Ishikawa (cell line): ENCODE measurements at regions not wholly inside any gene's neighbourhood (a gene's known extent, or its start where the extent isn't known, plus 50 kb on each side); places are given as distances from the start of the nearest gene placed in this dataset.

ENCODE experiments used
- EGR1 ChIP-seq: IDR thresholded peaks from 2 replicates; pipeline ENCODE4 v1.6.1; 2012
- REST ChIP-seq: IDR thresholded peaks from 2 replicates; pipeline ENCODE4 v1.6.1; 2012; ENCODE audit warnings: low read depth, mild to moderate bottlenecking

- TF ChIP-seq REST (no peak), EGR1 (no peak)
These were observed 648.2 kb upstream of the NEGR1 start for GRCh38 chr1:72930528-72930927.
